ENCODE measurements at regions not wholly inside any gene's neighbourhood (a gene's known extent, or its start where the extent isn't known, plus 50 kb on each side); places are given as distances from the start of the nearest gene placed in this dataset.

- no peak for DNase-seq
These were observed 213.1 kb downstream of the UBE2E3 start for GRCh38 chr2:181193550-181193949.

- DNase-seq: no peak
These were observed 216.0 kb downstream of the UBE2E3 start for GRCh38 chr2:181196401-181196800.

DNA sequence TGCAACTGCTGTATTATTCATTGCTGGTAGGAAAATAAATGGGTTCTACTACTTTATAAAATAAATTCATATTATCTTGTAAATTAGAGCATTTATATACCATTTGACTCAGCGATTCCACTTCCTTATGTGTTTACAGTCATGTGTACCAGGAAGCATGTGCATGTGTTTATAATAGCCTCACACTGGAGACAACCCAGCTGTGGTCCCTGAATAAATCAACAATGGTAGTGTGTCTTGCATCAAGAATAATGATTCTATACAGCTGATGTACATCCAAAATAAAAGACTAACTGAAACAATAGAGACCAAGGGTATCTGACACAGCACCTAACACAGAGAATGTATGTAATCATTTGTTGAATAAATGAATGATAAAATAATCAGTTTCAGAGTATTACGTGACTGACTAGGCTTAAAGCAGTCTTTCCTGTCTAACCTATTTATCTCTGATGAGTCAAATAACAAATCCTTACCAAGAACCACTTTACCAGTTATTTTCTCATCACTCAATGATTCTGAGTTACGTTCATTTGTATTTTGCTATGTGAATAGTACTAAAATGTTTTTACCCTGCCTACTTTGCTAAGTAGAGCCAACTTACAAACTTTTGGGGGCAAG is 216.8 kb downstream of the UBE2E3 start:
- DNase-seq: no peak

DNA sequence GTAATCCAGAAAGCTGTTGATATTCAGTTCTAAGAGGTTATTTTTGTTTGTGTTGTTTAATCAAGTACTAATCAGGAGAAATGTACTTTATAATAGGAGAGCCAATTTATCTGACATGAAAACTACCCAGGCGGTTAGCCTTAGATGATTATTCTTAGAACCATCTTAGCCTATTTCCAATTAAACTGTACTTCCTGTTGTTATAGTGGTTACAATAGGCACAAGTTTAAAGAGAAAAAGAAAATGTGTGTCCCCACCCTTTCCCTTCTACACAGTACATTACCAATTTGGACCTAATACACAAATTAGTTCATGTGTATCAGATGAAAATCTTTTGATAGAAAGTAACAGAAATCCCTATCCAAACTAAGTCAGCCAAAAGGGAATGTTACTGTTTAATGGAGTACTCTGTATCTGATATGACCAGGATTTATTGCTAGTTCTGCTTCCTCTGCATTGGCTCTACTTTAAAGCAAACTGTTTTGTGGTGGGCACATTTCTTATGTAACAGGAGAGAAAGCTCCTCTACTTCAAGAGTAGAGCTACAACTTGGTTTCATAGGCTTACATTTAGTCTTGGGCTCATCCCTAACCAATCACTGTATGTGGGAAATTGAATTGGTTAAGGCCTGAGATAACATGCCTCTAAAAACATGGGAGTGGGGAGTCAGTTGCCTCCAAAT is 217.9 kb downstream of the UBE2E3 start:
- DNase-seq: no peak

- peak; percentile 94 for DNase-seq
These were observed 223.0 kb downstream of the UBE2E3 start for GRCh38 chr2:181203412-181203811.

- peak; percentile 41 for DNase-seq
These were observed 223.5 kb downstream of the UBE2E3 start for GRCh38 chr2:181203916-181204315.

DNA sequence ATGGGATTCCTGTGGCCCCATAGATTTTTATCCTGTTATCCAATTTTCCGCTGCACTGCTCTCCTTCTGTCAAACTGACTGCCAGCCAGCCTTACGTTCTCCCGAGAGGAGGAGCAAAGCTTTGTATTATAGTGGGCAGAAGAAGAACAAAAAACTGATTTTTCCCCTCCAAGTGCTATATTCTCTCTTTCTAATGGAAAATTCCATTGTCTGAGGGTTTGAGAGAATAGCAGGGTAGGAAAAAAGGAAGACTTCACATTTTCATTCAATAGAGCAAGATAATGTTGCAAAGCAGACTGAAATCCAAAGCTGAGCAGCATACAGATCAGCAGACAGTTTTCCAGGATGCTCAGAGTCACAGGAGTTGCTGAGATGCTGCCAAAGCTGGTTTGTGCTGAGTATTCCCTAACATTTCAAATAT is 238.0 kb downstream of the UBE2E3 start:
- no peak for DNase-seq

DNA sequence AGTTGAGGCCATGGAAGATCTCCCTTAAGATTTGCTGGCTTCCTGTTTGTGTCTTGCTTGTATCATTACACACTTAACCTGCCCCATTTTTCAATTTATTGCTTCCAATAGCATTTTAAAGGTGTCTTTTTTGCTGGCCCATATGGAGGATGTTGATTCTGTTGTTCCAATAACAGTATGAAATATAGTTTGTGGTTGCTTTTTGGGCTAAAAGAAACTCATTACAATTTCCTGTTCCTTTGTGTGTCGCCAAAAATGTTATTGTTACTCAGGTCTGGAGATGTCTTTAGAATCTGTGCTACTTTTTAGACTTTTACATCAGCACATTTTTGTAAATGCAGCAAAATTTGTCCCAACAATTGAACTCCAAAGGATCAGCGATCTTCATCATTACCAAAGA is 234.0 kb upstream of the ITGA4 start:
- DNase-seq: no peak

DNA sequence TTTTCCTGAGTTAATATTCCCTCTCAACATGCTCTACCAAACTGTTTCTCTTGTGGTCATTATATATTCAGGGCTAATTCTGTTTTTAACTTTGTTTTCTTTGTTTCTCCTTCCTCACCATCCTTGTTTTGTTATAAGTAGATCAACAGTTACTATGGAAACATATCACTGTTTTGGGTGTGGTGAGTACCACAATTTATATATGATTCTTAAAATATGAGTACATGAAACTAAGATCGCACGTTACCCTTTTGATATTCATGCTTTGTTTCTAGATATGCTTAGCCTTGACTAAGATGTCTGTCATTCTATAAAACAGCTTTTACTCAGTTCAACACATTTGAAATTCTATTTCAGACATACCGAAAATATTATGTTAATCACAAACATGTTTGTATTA is 232.3 kb upstream of the ITGA4 start:
- no peak for DNase-seq

GRCh38 chr2:181228661-181229060 is 228.5 kb upstream of the ITGA4 start:
- DNase-seq: no peak

- DNase-seq: no peak
These were observed 226.0 kb upstream of the ITGA4 start for GRCh38 chr2:181231151-181231550.

- peak; percentile 28 for DNase-seq
These were observed 225.1 kb upstream of the ITGA4 start for GRCh38 chr2:181231886-181232621.

GRCh38 chr2:181234487-181234891 is 222.7 kb upstream of the ITGA4 start:
- DNase-seq: no peak

- no peak for DNase-seq
These were observed 222.2 kb upstream of the ITGA4 start for GRCh38 chr2:181235011-181235410.

DNA sequence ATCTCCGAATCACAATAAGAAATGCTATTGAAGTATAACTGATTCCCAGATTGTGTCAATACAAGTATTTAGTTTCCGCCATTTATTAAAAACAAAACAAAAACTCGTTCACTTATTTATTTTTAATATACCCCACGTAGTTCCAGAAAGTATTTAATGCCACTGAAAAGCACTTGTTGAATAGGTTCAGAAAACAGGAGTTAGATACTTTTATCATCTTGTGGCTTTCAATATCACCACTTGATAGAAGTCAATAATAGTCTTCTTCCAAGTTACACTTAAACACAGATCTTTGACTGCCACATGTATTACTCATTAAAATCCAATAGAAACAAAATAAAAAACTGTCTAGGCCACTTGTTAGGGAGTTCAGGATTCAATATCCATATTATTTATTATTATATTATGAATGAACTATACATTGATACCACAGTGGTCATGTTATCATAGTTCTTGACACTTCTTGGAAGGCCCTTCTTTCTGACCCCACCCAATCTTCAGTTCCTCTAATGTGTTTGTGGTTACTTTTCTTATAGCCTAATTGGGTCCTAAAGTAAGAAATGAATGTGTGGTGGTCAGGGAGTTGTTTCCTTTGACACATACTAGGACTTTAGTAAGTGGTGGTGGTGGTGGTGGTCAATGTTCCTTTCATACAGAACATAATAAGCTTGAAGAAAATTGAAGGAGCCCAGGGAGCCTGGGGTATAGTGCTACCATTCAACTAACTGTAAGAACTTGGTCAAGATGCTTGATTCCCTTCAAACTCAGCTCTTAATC is 221.3 kb upstream of the ITGA4 start:
- DNase-seq: no peak

- no peak for DNase-seq
These were observed 217.9 kb upstream of the ITGA4 start for GRCh38 chr2:181239201-181239799.

DNA sequence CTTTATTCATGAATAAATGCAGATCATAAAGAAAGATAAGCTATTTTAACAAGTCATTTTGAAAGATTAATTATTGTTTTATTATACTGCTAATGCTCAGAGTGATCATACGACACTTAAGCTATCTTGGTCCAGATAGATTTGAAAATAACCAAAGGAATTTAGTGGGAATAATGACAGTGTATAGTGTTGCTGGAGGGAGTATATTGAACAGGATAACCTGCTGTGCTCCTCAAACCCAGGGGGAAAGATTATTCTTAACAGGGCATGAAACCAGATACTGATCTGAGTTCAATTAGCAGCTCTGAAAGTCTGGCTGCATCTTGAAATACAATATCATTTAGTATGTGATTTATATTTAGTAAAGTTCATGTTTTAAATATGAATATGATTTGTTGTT is 216.3 kb upstream of the ITGA4 start:
- DNase-seq: no peak

DNA sequence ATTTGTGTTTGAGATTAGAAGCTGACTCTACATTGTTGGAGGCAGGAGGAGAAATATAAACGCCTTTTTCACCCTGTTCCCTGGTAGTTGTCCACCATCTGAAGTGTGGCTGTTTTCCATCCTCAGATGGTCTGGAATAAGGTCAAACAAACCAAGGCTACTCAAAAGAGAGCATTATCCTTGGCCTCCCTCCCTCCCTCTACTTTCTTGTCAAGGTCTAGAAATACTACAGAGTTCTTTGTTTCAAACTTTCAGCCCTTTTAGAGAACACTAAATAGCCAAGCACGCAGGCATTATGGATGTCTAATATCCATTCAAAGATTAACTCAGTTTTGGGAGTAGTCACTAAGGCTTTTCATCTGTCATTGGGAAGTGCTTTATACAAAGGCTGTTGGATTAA is 215.8 kb upstream of the ITGA4 start:
- DNase-seq: no peak

- no peak for DNase-seq
These were observed 215.4 kb upstream of the ITGA4 start for GRCh38 chr2:181241797-181242196.

GRCh38 chr2:181242262-181242661 is 214.9 kb upstream of the ITGA4 start:
- DNase-seq: no peak

DNA sequence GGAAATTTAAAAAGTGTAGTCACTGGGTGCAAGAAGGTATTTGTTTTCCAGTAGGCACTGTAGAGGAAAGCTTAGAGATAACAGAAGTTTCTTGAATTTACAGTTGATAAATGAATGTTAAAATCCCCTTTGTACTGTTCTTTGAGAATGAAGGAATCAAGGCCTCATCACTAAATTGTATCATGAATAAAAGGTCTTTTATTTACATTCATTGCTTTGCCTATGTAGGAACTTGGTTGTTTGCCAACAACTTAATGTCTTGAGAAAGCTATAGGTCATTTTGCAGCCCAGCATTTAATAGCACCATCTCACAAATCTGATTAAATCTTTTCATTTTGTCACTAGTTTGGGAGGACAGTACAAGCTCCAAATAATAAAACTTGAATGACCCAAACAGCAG is 213.9 kb upstream of the ITGA4 start:
- DNase-seq: no peak

DNA sequence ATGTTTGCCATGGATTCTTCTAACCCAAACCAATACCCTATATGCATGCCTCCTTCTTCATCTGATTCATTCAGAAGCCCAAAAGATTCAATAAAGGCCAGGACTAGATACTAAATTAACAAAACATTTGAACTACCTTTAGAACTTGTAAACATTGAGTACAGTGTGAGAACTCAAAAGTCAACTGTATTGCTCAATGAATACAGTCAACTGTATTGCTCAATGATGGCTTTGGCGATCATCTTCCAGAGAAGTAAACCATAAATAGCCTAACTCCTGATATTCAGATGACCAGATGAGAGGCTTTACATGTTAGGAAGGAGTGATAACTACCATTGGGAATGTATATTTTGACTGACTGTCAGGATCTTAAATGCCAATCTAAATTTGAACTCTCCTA is 206.5 kb upstream of the ITGA4 start:
- DNase-seq: no peak
